GM19324 (cell line): ENCODE measurements at regions not wholly inside any gene's neighbourhood (a gene's known extent, or its start where the extent isn't known, plus 50 kb on each side); places are given as distances from the start of the nearest gene placed in this dataset.
"Not testable (repeated sequence)": the region's sequence is repeated elsewhere in the genome, so short reads cannot be mapped to it uniquely, and the experiment has no call there.

ENCODE experiments used
- ATAC-seq: cut with Tn5 transposase; IDR thresholded peaks from one replicate; pipeline ENCODE4 v1.9.1; 2021; ENCODE audit warnings: mild to moderate bottlenecking, moderate library complexity; ENCODE audit not compliant: unreplicated experiment, low FRiP score

DNA sequence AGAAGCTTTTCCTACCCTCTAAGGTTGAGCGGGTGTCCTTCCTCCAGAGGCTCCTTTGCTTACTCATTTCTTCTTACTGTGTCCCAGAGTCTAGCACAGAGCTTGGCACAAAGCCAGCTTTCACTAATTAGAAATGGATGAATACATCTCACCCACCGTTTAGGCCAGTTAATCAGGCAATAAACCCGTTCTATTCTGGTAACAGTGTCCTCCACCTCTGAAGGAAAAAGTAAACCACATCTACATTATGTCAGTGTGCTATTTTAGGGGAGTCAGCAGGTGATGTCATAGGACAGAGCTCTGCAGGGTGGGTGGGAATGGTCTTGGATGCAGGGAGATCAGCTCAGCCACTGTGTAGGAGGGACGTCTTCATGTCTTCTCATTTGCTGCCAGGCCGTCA, 109.2 kb downstream of the OSTF1 start:
- no peak for ATAC-seq

DNA sequence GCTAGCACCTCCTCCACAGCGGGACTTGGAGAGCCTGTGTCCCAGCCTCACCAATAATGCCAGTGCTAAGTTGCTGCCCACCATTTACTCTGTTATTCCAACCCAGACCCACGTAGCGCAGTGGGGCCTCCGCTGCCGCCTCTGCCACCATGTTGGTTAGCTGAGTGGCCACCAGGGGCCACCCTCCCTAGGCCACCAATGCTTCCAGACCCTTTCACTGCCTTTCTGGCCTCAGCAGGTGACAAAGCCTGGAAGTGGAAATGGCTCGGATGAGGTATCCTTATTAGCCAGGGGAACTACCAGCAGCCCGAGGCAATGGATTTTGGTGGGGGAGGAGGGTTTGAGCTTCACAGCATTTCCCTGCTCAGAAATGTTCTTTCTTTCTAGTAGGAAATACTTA, 110.1 kb downstream of the OSTF1 start:
- no peak for ATAC-seq

DNA sequence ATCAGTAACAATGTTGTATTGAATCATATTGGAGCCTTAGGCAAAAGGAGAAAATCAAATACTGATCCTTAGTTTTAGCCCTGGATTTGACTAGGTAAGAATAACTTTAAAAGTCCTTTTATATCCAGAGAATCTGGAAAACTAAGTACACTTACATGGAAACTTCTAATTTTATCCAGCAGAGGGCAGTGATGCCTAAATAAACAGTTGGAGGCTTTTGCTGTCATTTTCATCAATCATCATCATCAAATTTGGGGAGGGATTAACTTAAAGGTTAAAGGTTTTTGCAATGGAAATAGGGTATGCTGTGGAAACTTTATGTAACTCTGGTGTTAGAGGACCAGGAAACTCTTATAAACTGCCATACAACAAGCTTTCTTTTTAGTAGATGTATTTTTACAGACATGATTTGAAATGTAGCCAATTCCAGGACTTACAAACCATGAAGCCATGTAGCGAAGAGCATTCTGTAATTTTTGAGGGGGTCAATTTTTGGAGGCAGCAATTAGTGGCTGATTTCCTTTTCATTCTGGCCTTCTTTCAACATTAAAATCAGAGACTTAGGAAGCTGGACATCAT, 112.7 kb downstream of the OSTF1 start:
- ATAC-seq = no peak

DNA sequence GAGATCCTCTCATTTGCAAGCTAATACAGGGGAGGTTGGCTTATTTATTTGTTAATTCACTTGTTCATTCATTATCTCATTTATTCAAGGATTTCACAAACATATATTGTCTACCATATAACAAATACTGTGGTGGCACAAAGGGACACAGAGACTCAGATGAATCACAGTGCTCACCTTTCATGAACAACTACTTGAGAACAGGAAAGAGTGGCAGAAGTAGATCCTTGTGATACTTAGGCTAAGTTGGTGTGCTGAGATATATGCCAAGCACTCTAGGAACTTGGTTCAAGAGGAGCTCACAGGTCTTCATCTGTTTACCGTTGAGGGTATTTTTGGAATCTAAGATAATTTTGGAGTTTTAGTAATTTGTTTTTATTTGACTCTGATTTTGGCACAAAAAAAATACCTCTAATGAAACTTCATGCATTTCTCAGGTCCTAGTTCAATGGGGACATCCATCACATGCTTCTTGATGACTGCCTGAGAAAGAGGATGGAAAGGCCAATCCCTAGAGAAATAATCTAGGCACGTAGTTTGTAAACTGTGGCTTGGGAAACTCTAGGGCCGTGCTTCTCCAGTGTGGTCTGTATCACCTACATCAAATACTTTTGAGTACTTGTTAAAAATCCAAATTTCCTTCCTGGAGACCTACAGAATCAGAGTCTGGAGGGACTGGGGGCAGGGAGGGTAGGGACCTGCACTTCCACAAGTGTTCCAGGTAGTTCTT, 113.3 kb downstream of the OSTF1 start:
- ATAC-seq = no peak

DNA sequence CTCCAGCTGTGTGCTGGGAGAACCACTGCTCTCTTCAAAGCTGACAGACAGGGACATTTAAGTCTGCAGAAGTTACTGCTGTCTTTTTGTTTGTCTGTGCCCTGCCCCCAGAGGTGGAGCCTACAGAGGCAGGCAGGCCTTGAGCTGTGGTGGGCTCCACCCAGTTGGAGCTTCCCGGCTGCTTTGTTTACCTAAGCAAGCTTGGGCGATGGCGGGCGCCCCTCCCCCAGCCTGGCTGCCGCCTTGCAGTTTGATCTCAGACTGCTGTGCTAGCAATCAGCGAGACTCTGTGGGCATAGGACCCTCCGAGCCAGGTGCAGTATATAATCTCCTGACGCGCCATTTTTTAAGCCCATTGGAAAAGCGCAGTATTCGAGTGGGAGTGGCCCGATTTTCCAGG, 119.7 kb downstream of the OSTF1 start:
- not testable (repeated sequence) for ATAC-seq

DNA sequence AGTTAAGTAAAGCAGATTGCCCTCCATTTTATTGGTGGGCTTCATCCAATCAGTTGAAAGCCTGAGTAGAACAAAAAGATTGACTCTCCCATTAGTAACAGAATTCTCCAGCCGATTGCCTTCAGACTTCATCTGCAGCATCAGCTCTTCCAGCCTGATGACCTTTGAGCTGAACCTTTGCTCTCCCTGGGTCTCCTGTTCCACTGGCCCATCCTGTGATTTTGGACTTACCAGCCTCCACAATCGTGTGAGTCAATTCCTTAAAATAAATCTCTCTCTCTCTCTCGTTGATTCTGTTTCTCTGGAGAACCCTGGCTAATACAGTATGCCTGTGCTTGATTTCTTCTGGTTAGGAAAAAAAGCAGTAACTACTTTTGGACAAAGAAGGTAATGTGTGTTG, 121.9 kb downstream of the OSTF1 start:
- ATAC-seq = no peak

DNA sequence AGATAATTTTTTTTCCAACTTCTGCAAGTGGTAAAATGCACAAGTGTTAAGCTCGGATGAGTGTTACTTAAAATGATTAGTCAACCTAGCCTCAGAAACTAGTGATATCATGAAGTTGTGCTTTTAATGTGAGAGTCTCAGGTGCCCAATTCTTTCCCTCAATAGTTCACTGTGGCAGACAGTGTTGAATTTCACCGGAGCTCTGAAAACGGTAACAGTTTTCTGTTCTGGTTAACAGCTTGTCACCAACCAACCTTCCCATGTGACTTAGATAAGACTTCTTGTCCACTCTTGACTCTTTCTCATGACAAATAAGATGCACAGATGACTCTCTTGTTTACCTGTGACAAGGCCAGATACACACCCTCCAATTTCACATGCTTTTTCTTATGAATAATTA, 125.5 kb downstream of the OSTF1 start:
- ATAC-seq = no peak

DNA sequence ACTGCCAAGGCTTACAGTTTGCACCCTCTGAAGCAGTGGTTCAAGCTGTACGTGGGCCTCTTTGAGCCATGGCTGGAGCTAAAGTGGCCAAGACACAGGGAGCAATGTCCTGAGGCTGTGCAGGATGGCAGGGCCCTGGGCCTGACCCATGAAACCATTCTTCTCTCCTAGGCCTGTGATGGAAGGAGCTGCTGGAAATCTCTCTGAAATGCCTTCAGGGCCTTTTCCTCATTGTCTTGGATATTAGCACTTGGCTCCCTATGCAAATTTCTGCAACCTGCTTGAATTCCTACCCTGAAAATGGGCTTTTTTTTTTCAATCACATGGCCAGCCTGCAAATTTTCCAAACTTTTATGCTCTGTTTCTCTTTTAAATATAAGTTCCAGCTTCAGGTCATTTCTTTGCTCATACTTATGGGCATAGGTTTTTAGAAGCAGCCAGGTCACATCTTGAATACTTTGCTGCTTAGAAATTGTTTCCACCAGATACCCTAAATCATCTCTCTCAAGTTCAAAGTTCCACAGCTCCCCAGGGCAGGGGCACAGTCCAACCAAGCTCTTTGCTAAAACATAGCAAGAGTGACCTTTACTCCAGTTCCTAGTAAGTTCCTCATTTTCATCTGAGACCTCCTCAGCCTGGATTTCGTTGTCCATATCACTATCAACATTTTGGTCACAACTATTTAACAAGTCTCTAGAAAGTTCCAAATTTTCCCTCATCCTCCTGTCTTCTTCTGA, 138.3 kb downstream of the OSTF1 start:
- ATAC-seq = no peak

DNA sequence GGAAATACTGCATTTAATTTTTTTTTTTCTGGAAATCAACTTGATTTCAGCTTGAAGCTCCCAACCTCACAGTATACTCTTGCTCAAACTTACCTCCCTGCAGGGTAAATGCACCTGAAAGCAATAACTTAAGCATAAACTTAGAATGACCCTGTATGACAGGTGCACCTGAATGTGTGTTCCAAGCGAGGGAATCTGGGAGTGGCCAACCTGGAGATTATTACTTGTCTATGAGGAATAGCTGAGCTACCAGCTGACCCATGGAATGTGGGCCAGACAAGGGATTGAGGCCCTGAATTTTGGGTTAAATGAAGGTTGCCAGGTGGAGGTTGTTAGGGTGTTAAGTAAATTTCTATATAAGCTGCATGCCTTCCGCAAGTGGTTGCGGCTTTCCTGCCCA, 140.6 kb downstream of the OSTF1 start:
- ATAC-seq = no peak

DNA sequence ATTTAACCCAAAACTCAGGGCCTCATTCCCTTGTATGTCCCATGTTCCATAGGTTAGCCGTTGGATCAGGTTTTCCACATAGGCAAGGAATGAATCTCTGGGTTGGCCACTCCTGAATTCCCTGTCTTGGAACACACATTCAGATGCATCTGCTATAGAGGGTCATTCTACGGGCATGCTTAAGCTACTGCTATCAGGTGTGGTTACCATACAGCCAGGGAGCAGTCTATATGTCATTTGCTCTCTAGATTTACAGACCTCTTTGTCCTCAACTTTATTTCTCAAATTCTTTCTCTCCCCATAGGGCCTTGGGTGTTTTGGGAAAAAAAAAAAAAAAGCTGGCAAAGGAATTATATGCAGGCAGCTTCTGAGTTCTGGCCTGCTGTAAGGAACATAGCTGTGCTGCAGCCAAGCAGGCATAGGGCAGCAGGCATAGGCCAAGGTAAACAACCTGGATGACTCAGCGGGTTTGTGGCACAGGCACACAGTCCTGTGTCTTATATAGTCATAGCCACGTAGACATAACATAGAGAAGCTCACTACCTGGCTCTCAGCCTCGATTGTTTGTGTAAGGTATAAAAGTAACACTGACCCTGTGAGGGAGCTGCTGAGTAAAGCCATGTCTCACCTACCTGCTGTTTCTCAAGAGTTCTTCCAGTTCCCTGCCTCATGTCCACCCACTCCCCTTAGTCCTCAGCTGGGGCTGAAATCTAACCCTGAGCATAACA, 141.5 kb downstream of the OSTF1 start:
- no peak for ATAC-seq

DNA sequence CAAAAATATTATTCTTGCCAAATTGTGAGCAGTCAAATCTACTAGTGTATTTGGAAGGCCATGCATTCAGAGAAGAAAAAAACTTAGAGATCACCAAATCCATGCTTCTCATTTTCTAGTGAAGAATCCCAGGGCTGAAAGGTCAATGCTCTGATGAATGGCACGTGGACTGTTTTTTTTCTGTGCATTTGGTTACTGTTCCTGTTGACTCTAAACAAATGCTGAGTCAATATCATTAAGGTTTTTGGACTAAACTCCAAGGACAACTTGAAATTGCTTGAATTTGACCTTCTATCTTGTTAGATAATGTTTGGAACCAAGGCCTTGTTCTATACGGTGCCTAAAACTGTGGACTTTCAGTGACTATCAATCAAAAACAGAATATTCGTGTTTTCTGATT, 142.2 kb downstream of the OSTF1 start:
- no peak for ATAC-seq

DNA sequence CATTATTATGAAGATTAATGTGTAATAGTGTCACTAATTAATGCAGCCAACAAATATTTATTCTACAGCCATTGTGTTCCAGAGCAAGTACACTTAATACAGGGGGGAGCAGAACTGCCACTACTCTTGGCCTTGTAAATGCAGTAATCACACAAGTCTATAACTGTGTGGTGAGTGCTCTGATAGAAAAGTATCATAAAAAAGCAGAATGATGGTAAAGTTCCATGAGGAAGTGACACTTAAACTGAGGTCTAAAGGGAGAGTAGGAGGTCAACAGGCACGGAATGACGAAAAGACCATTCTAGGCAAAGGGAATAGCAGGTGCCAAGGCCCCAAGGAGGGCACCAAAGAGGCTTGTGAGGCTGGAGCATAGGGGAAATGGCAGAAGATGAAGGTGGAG, 142.9 kb downstream of the OSTF1 start:
- no peak for ATAC-seq

DNA sequence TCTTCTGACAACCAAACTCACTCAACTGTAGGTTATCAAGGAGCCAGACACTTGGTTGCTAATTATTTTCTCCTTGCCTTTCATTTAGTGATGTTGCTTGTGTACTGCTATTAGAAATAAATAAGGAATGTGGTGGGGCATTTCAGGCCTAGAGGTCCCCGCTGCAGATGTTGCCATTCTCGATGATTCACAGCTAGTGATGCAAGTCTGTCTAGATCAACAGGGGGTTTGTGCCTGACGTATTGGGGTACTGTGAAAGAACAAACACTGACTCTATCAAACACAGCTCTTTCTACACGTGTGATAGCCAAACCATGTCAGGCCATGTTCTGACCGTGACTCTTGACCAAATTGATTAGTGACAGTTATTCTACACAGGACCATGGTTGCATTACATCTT, 144.7 kb downstream of the OSTF1 start:
- no peak for ATAC-seq

DNA sequence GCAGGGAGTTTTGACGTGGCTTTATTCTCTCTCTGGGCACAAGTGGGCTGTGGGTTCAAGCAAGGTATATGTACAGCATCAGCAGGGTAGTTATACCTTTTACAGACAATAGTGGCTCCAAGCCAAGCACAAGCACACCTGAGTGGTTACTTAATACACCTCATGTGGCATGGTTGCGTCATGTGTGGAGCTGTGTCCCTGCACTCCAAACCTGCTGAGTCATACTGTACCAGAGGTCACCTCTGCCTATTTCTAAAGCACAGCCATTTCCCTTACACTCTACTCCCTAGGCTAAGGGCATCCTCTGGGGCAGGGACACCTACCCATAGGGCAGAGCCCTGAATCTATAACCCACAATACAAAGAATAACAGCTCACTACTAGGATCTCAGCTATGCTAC, 147.3 kb downstream of the OSTF1 start:
- no peak for ATAC-seq

DNA sequence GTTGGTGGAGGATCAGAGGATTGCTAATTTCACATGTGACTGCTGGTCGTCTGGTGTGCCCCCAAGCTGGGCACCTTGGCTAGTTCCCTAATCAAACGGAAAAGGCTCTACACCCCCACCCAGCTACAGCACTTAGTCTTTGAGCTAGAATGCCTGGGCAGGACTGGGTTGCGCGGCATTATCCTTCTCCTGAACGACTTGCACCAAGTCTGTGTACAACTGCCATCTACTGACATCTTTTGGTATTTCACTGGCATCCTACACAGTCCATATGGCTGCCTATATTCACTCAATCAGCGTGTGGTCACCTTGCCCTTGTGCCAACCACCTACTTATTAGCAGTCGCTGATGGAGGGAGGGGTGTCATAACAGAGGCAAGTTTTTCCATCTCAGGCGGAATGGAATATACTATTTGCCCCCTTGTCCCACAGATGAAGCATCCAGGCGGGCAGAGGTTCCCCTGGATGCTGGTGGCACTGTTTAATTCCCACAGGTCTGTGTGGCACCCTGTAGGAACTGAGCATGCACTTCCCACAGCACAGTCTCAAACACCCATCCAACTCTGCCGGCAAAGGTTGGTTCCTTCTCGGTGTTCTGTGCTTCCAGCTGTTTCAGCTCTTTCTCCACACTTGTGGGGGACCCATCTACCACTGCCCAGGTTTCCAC, 150.1 kb downstream of the OSTF1 start:
- ATAC-seq = peak; percentile 80

DNA sequence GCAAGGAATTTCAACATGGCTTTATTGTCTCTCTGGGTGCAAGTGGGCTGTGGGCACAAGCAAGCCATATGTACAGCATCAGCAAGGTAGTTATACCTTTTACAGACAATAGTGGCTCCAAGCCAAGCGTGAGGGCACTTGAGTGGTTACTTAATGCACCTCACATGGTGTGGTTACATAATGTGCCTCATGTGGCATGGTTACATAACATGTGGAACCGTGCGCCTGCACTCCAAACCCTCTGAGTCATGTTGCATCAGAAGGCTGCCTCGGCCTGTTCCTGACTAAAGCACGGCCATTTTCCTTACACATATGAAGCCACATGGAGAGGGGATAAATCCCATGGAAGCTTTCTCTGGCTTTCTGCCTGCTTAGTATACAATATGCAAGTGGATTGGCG, 150.9 kb downstream of the OSTF1 start:
- ATAC-seq = no peak

DNA sequence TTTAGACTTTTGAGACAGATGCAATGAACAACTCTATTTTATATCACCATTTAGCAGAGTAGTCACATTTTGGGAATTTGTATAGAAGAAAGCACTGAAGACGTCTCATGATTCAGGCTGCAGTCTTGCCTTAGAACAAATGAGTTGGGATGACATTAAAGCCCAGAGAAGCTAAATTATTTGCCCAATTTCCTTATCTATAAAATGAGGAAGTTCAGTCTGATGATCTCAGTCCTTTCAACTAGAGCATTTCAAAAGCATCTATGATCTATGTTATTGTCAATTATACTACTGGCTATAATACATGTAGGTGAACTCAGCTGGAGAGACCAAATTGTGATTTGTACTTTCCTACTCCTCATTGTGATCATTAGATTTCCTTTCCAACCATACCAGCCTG, 154.1 kb downstream of the OSTF1 start:
- ATAC-seq = no peak

DNA sequence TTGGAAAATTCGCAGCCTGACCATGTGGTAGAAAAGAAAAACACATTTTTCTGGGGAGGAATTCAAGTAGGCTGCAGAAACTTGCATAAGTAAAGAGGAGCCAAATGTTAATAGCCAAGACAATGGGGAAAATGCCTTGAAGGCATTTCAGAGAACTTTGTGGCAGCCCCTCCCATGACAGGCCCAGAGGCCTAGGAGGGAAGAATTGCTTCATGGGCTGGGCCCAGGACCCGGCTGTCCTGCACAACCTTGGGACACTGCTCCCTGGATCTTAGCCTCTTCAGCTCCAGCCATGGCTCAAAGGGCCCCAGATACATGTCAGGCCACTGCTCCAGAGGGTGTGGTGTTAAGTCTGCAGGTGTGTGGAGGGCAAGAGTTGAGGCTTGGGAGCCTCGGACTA, 158.6 kb downstream of the OSTF1 start:
- ATAC-seq = no peak

DNA sequence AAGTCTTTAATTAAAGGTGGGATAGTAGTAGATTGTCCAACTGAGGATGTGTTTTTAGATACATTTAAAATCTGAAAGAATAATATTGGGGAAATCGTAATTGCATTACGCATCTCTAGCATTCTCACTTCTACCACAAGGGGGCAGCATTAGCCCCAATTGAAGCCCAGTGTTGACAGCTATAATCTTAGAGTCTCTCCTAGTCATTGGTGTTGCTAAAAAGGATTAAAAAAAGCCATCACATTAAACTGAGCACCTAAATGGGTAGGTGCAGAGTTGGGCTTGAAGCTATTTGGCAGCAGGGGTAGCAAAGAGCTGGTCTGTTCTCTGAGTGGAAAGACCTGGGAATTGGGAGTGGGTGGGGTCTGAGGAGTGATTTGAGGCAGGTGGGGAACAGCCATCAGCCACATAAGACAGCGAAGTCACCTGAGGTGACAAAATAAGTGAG, 177.2 kb downstream of the OSTF1 start:
- ATAC-seq = peak; percentile 76

DNA sequence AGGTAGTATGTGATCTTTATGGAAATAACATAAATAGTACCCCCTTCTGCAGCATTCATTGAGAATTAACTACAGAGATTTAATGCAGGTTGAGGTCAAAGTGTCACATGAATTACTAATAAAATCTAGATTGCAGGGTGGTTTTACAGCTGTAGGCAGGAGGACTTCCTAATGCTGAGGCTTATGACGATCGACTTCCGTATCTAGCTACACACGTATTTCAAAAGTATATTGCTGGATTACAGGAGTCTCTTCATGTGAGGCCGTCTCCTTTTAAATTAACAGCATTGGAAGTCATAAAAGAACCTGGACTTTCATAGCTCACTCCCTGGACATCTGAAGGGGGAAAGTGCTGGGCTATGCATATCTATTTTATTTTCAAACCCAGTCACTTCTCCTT, 180.9 kb downstream of the OSTF1 start:
- ATAC-seq = no peak

DNA sequence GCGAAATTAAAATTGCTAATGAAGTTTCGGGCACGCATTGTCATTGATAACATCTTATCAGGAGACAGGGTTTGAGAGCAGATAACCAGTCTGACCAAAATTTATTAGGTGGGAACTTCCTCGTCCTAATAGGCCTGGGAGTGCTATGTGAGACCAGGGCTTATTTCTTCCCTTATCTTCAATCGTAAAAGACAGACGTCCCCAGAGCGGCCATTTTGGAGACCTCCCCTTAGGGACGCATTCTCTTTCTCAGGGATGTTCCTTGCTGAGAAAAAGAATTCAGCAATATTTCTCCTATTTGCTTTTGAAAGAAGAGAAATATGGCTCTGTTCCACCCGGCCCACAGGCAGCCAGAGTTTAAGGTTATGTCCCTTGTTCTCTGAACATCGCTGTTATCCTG, 184.7 kb downstream of the OSTF1 start:
- not testable (repeated sequence) for ATAC-seq
